ENCODE measurements at regions not wholly inside any gene's neighbourhood (a gene's known extent, or its start where the extent isn't known, plus 50 kb on each side); places are given as distances from the start of the nearest gene placed in this dataset.

GRCh38 chrX:39030636-39031035 is 229.4 kb downstream of the MID1IP1 start:
- TF ChIP-seq CTCF (IDR thresholded peaks at IDR 0.05 in 8 of 11, conservative IDR thresholded peaks at IDR 0.05 in 3 of 11) = no peak
- TF ChIP-seq POLR2A (IDR thresholded peaks at IDR 0.05) = no peak
- TF ChIP-seq POLR2AphosphoS5 (IDR thresholded peaks at IDR 0.05) = no peak
- no peak overlapping the region for H3K4me3 ChIP-seq
- H3K9me3 ChIP-seq = peaks cover 7 to 52% (median 36%) of the 10 kb centered on the region in 8 donors
- no peaks in the 10 kb centered on the region for H3K36me3 ChIP-seq
- H3K27me3 ChIP-seq (replicated peaks in 1 of 7) = peaks cover 0 to 9% (median 0%) of the 10 kb centered on the region in 7 donors
- intact Hi-C loops (cut with DNase I; ENCODE audit: low total_unique reads) = no loop called here
- no peaks in the 10 kb centered on the region for H3K4me1 ChIP-seq
- H3K27ac ChIP-seq = no peak overlapping the region
- 96 to 100% (median 98%) methylated on average over 2 of the region's 2 CpGs for WGBS, 5 donors
- no peak for DNase-seq

- no peaks in the 10 kb centered on the region for H3K9me3 ChIP-seq
- WGBS, 5 donors = 75 to 100% (median 97%) methylated on average over 1 of the region's 1 CpG
- no peak overlapping the region for H3K27ac ChIP-seq
- intact Hi-C loops (cut with DNase I; ENCODE audit: low total_unique reads) = no loop called here
- no peaks in the 10 kb centered on the region for H3K4me1 ChIP-seq
- H3K36me3 ChIP-seq = no peaks in the 10 kb centered on the region
- H3K27me3 ChIP-seq (replicated peaks in 1 of 7) = peaks cover 0 to 19% (median 0%) of the 10 kb centered on the region in 7 donors
- TF ChIP-seq POLR2A (IDR thresholded peaks at IDR 0.05) (no peak), CTCF (IDR thresholded peaks at IDR 0.05 in 8 of 11, conservative IDR thresholded peaks at IDR 0.05 in 3 of 11) (no peak), POLR2AphosphoS5 (IDR thresholded peaks at IDR 0.05) (no peak)
- no peak for DNase-seq
- H3K4me3 ChIP-seq = no peak overlapping the region
Measured at GRCh38 chrX:39039890-39040289, 238.6 kb downstream of the MID1IP1 start.

- no peaks in the 10 kb centered on the region for H3K36me3 ChIP-seq
- WGBS, 5 donors = 66 to 93% (median 86%) methylated on average over 2 of the region's 2 CpGs
- H3K4me3 ChIP-seq = no peak overlapping the region
- peaks cover 0 to 4% (median 0%) of the 10 kb centered on the region in 8 donors for H3K9me3 ChIP-seq
- peaks cover 0 to 12% (median 0%) of the 10 kb centered on the region in 7 donors for H3K27me3 ChIP-seq (replicated peaks in 1 of 7)
- DNase-seq = no peak
- H3K4me1 ChIP-seq = no peaks in the 10 kb centered on the region
- intact Hi-C loops (cut with DNase I; ENCODE audit: low total_unique reads) = no loop called here
- no peak overlapping the region for H3K27ac ChIP-seq
- TF ChIP-seq POLR2A (IDR thresholded peaks at IDR 0.05) (no peak), POLR2AphosphoS5 (IDR thresholded peaks at IDR 0.05) (no peak), CTCF (IDR thresholded peaks at IDR 0.05 in 8 of 11, conservative IDR thresholded peaks at IDR 0.05 in 3 of 11) (no peak)
Measured at GRCh38 chrX:39043838-39044550, 242.7 kb downstream of the MID1IP1 start.

GRCh38 chrX:39047174-39047573 is 245.9 kb downstream of the MID1IP1 start:
- no peak overlapping the region for H3K4me3 ChIP-seq
- H3K36me3 ChIP-seq = no peaks in the 10 kb centered on the region
- no peaks in the 10 kb centered on the region for H3K27me3 ChIP-seq (replicated peaks in 1 of 7)
- H3K9me3 ChIP-seq = peaks cover 0 to 4% (median 0%) of the 10 kb centered on the region in 8 donors
- no peaks in the 10 kb centered on the region for H3K4me1 ChIP-seq
- no peak overlapping the region for H3K27ac ChIP-seq
- WGBS, 5 donors = 73 to 92% (median 83%) methylated on average over 2 of the region's 2 CpGs
- intact Hi-C loops (cut with DNase I; ENCODE audit: low total_unique reads) = no loop called here
- no peak for DNase-seq
- no peak for TF ChIP-seq POLR2A (IDR thresholded peaks at IDR 0.05)
- no peak for TF ChIP-seq POLR2AphosphoS5 (IDR thresholded peaks at IDR 0.05)
- TF ChIP-seq CTCF (IDR thresholded peaks at IDR 0.05 in 8 of 11, conservative IDR thresholded peaks at IDR 0.05 in 3 of 11) = no peak

Data from spleen (tissue), 11 donors.